Kidney (tissue), 13 donors: ENCODE measurements at regions not wholly inside any gene's neighbourhood (a gene's known extent, or its start where the extent isn't known, plus 50 kb on each side); places are given as distances from the start of the nearest gene placed in this dataset.

Experiments
- DNase-seq, 5 donors: peaks; one replicate each; pipeline ENCODE4 v3.0.0-alpha.2; 2013 to 2020
- FAIRE-seq: peaks from 2 replicates; lab custom pipeline; 2012; peaks lifted over from hg19 to GRCh38; lab: Jason Lieb, UNC
- H3K27ac ChIP-seq, 2 donors: one replicate each; pipeline ENCODE4 v1.7.0; 2013; ENCODE audit warnings: low read depth in 2 of 2, low read length in 2 of 2, inconsistent platforms in 1 of 2
- H3K27me3 ChIP-seq: one replicate; pipeline ENCODE4 v1.7.1; 2013; ENCODE audit warnings: low read length, inconsistent platforms; ENCODE audit not compliant: control insufficient read depth, insufficient read depth
- H3K36me3 ChIP-seq, 3 donors: one replicate each; pipeline versions ENCODE4 v1.7.0 to v1.7.1; 2013; ENCODE audit warnings: low read length in 3 of 3, control low read depth in 1 of 3, inconsistent platforms in 1 of 3; ENCODE audit not compliant: insufficient read depth in 3 of 3, control insufficient read depth in 2 of 3
- H3K4me1 ChIP-seq, 3 donors: one replicate each; pipeline versions ENCODE4 v1.7.0 to v1.7.1; 2013; ENCODE audit warnings: low read length in 3 of 3, inconsistent platforms in 1 of 3, low read depth in 1 of 3; ENCODE audit not compliant: control insufficient read depth in 2 of 3, insufficient read depth in 2 of 3
- H3K4me3 ChIP-seq, 3 donors: one replicate each; pipeline versions ENCODE4 v1.7.0 to v1.8.1; 2013; ENCODE audit warnings: low read length in 3 of 3, control low read depth in 1 of 3, inconsistent platforms in 1 of 3
- H3K9ac ChIP-seq, 3 donors: one replicate each; pipeline versions ENCODE4 v1.7.0 to v1.7.1; 2013; ENCODE audit warnings: low read length in 3 of 3, control low read depth in 1 of 3, inconsistent platforms in 1 of 3
- H3K9me3 ChIP-seq, 3 donors: one replicate each; pipeline versions ENCODE4 v1.7.0 to v1.7.1; 2013; ENCODE audit warnings: low read length in 3 of 3, control low read depth in 1 of 3, inconsistent platforms in 1 of 3; ENCODE audit not compliant: control insufficient read depth in 2 of 3, insufficient read depth in 1 of 3
- intact Hi-C: fragments of 100-400 bp; cut with DNase I; formaldehyde crosslinking; loops from one replicate; pipeline ENCODE4 v1.11.1; 2022
- TF ChIP-seq, protein P1 (sequence below): IDR thresholded peaks from 3 replicates; pipeline ENCODE4 v1.5.1; 2012; ENCODE audit warnings: mild to moderate bottlenecking, moderate library complexity, borderline replicate concordance; ENCODE audit not compliant: insufficient read depth; ENCODE audit errors: extremely low read depth
- donor health status: control.
- donor health status: control.
- donor health status: control.
- donor health status: control.
- donor health status: control.
- donor health status: DM: yes; HTN: yes; CAD: no.
- donor health status: Normal renal cell carcinoma (clear cell type).

DNA sequence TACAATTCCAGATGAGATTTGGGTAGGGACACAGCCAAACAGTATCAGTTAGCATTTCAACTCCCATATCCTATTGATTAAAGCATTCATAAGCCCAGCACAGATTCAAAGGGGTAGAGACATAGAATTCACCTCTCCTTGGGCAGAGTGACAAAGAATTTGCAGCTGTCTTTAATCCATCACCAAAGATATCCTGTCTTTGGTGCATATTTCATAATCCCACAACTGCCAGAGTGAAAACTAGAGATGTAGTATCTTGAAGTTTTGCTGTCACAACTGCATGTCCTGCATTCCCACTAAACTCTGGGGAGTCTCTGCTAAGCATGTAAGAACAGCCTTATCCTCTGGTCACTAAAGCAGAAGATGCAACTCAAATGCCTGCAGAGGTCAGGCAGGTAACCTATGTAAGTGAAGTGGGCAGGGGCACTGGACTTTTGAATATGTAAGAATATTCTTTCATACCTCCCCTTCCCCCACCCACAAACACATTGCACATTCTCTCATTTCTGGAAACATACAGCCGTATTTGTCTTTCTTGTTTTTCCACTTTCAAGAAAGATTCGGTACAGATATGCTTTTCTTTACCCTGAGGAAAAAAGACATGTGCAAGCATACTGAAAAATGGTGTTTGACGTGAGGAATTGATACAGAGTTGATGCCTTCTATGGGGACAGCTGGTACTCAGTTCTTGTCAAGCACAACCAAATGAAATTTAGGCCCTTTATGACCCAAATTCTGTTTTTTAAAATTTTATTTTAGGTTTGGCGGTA is 283.1 kb downstream of the SP3 start:
- peaks cover 0 to 6% (median 4%) of the 10 kb centered on the region in 3 donors for H3K9me3 ChIP-seq
- DNase-seq, result no peak
- intact Hi-C loops, result no loop called here
- TF ChIP-seq, protein P1, sequence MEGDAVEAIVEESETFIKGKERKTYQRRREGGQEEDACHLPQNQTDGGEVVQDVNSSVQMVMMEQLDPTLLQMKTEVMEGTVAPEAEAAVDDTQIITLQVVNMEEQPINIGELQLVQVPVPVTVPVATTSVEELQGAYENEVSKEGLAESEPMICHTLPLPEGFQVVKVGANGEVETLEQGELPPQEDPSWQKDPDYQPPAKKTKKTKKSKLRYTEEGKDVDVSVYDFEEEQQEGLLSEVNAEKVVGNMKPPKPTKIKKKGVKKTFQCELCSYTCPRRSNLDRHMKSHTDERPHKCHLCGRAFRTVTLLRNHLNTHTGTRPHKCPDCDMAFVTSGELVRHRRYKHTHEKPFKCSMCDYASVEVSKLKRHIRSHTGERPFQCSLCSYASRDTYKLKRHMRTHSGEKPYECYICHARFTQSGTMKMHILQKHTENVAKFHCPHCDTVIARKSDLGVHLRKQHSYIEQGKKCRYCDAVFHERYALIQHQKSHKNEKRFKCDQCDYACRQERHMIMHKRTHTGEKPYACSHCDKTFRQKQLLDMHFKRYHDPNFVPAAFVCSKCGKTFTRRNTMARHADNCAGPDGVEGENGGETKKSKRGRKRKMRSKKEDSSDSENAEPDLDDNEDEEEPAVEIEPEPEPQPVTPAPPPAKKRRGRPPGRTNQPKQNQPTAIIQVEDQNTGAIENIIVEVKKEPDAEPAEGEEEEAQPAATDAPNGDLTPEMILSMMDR, result no peak
- FAIRE-seq, result no peak
- no peak overlapping the region for H3K9ac ChIP-seq
- no peaks in the 10 kb centered on the region for H3K36me3 ChIP-seq
- no peaks in the 10 kb centered on the region for H3K4me1 ChIP-seq
- H3K27me3 ChIP-seq, result no peaks in the 10 kb centered on the region
- H3K27ac ChIP-seq, result no peak overlapping the region
- H3K4me3 ChIP-seq, result no peak overlapping the region

DNA sequence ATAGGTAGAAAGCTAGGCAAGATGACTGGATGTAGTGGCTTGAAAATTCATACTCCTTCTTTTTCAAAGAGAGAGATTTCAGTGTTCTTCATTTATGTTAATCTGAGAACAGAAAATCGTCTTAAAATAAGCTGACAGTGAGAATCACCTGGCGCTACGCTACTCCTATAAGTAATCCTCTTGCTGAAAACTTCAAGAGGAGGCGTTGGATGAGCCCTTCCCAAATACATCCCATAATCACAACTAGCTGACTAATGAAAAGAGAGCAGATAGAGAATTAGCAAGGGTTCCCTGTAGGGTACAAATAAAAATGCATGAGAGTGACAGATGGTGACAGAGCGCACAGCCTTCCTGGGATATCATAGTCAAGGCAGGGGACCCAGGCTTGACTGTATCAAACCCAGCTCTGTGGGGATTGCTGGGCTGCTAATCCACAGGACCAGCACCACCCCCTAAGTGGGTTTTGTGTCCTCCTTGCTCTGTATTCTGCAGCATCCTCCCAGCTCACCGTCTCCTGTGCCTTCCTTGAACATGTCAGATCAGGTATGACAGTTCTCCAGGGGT is 280.2 kb downstream of the SP3 start:
- FAIRE-seq, result no peak
- Histone ChIP-seq H3K4me1 (no peaks in the 10 kb centered on the region), H3K27ac (no peak overlapping the region), H3K4me3 (no peak overlapping the region), H3K9ac (no peak overlapping the region), H3K9me3 (peaks cover 0 to 6% (median 4%) of the 10 kb centered on the region in 3 donors), H3K36me3 (no peaks in the 10 kb centered on the region), H3K27me3 (no peaks in the 10 kb centered on the region)
- TF ChIP-seq, protein P1, result no peak
- intact Hi-C loops, result no loop called here
- DNase-seq, result no peak

DNA sequence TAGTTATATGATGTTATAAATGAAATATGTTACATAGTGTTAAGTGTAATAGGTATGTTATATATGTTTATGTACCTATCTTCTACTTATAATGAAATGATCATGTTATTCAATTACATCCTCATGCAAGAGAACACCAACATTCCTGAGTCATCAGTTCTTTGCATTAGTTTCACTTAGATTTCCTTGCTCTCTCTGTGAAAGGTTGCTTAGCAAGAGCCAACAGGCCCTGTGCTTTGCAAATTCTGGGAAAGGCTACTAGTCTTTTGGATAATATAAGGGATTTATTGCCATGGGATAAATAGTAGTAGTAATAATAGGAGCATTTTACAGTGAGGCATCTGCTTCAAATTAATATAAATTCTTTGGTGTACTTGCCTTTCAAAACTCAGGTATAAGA is 274.8 kb downstream of the SP3 start:
- H3K4me1 ChIP-seq, result no peaks in the 10 kb centered on the region
- no peak for FAIRE-seq

More for the DNA sequence above, 274.8 kb downstream of the SP3 start:
- intact Hi-C loops, result no loop called here
- TF ChIP-seq, protein P1, result no peak
- H3K27me3 ChIP-seq, result no peaks in the 10 kb centered on the region
- H3K27ac ChIP-seq, result no peak overlapping the region
- H3K36me3 ChIP-seq, result no peaks in the 10 kb centered on the region
- H3K4me3 ChIP-seq, result no peak overlapping the region
- DNase-seq, result no peak
- H3K9me3 ChIP-seq, result no peaks in the 10 kb centered on the region
- H3K9ac ChIP-seq, result no peak overlapping the region
